ENCODE measurements at regions not wholly inside any gene's neighbourhood (a gene's known extent, or its start where the extent isn't known, plus 50 kb on each side); places are given as distances from the start of the nearest gene placed in this dataset.

- TF ChIP-seq BCL6B (tag by site-specific recombination; IDR thresholded peaks at IDR 0.05), result no peak
- no peak for TF ChIP-seq ZSCAN18 (tag by site-specific recombination; IDR thresholded peaks at IDR 0.05)
- no peak for TF ChIP-seq ZNF311 (tag by site-specific recombination; IDR thresholded peaks at IDR 0.05; ENCODE audit: borderline replicate concordance)
- TF ChIP-seq REST (tag by site-specific recombination; IDR thresholded peaks at IDR 0.05), result no peak
- TF ChIP-seq ZNF623 (tag by site-specific recombination; IDR thresholded peaks at IDR 0.05), result no peak
- no peak for TF ChIP-seq ZNF510 (tag by site-specific recombination; IDR thresholded peaks at IDR 0.05; ENCODE audit: insufficient replicate concordance)
- no peak for TF ChIP-seq ZNF571 (tag by site-specific recombination; IDR thresholded peaks at IDR 0.05)
- TF ChIP-seq ZNF600 (tag by site-specific recombination; IDR thresholded peaks at IDR 0.05), result no peak
- no peak for TF ChIP-seq ZNF791 (tag by site-specific recombination; IDR thresholded peaks at IDR 0.05)
- TF ChIP-seq ZNF184 (tag by site-specific recombination; IDR thresholded peaks at IDR 0.05), result no peak
- no peak for TF ChIP-seq REPIN1 (tag by site-specific recombination; IDR thresholded peaks at IDR 0.05; ENCODE audit: low read depth)
- no peak for TF ChIP-seq YY1 (tag by site-specific recombination; IDR thresholded peaks at IDR 0.05)
Measured at GRCh38 chr11:90930252-90930651, 707.4 kb upstream of the CHORDC1 start (continued).

- Histone ChIP-seq H3K4me1 (ENCODE audit: control insufficient read depth, insufficient read depth, low read length) (no peaks in the 10 kb centered on the region), H3K4me3 (ENCODE audit: low read depth, low read length) (no peak overlapping the region), H3K9me3 (ENCODE audit: control insufficient read depth, insufficient read depth, low read depth, low read length) (no peaks in the 10 kb centered on the region), H3K27ac (ENCODE audit: extremely low read depth, low read depth, low read length) (no peak overlapping the region), H3K36me3 (ENCODE audit: control insufficient read depth in 2 of 2, insufficient read depth in 1 of 2, low read length in 2 of 2) (no peaks in the 10 kb centered on the region)
- TF ChIP-seq ZFP41 (tag by site-specific recombination; IDR thresholded peaks at IDR 0.05; ENCODE audit: borderline replicate concordance) (no peak), ZNF645 (tag by site-specific recombination; IDR thresholded peaks at IDR 0.05) (no peak), ZNF514 (tag by site-specific recombination; IDR thresholded peaks at IDR 0.05) (no peak), KLF7 (tag by site-specific recombination; IDR thresholded peaks at IDR 0.05; ENCODE audit: borderline replicate concordance) (no peak), REPIN1 (tag by site-specific recombination; IDR thresholded peaks at IDR 0.05; ENCODE audit: low read depth) (no peak), ZNF184 (tag by site-specific recombination; IDR thresholded peaks at IDR 0.05) (no peak), WT1 (tag by site-specific recombination; IDR thresholded peaks at IDR 0.05) (no peak), ZNF768 (tag by site-specific recombination; IDR thresholded peaks at IDR 0.05) (no peak), ZNF560 (tag by site-specific recombination; IDR thresholded peaks at IDR 0.05; ENCODE audit: borderline replicate concordance) (no peak), SP3 (tag by site-specific recombination; IDR thresholded peaks at IDR 0.05) (no peak), ZNF155 (tag by site-specific recombination; IDR thresholded peaks at IDR 0.05) (no peak), ZNF394 (tag by site-specific recombination; IDR thresholded peaks at IDR 0.05; ENCODE audit: borderline replicate concordance) (no peak), ZNF37A (tag by site-specific recombination; IDR thresholded peaks at IDR 0.05) (no peak), ZNF140 (tag by site-specific recombination; IDR thresholded peaks at IDR 0.05) (no peak), ZIC2 (tag by site-specific recombination; IDR thresholded peaks at IDR 0.05) (no peak)
- ChIA-PET POLR2A (no interaction called here), CTCF (no interaction called here)
Measured at GRCh38 chr11:90919332-90919731, 696.5 kb upstream of the CHORDC1 start.
